Left hindlimb (tissue), 1 donor: ENCODE measurements at regions not wholly inside any gene's neighbourhood (a gene's known extent, or its start where the extent isn't known, plus 50 kb on each side); places are given as distances from the start of the nearest gene placed in this dataset.

Source experiments
- DNase-seq: peaks from one replicate; pipeline ENCODE4 v3.0.0-alpha.2; 2018

GRCh38 chr20:48324744-48325143 is 503.1 kb downstream of the PREX1 start:
- DNase-seq: no peak

GRCh38 chr20:48321271-48321670 is 506.5 kb downstream of the PREX1 start:
- DNase-seq: no peak

GRCh38 chr20:48319943-48320584 is 507.7 kb downstream of the PREX1 start:
- DNase-seq: no peak

GRCh38 chr20:48317578-48317977 is 510.2 kb downstream of the PREX1 start:
- no peak for DNase-seq

GRCh38 chr20:48314925-48315592 is 512.7 kb downstream of the PREX1 start:
- DNase-seq: no peak

GRCh38 chr20:48313324-48313723 is 514.5 kb downstream of the PREX1 start:
- DNase-seq: no peak

- no peak for DNase-seq
Observed at GRCh38 chr20:48311956-48312355, 515.8 kb downstream of the PREX1 start.

GRCh38 chr20:48310305-48310704 is 517.5 kb downstream of the PREX1 start:
- DNase-seq: no peak

GRCh38 chr20:48309293-48309692 is 518.5 kb downstream of the PREX1 start:
- DNase-seq: no peak

GRCh38 chr20:48308882-48309281 is 518.9 kb downstream of the PREX1 start:
- DNase-seq: no peak

- no peak for DNase-seq
Observed at GRCh38 chr20:48308232-48308781, 519.5 kb downstream of the PREX1 start.

GRCh38 chr20:48307277-48307676 is 520.5 kb downstream of the PREX1 start:
- no peak for DNase-seq

GRCh38 chr20:48302844-48303542 is 517.7 kb upstream of the SULF2 start:
- no peak for DNase-seq

- DNase-seq: no peak
Observed at GRCh38 chr20:48302149-48302548, 516.9 kb upstream of the SULF2 start.

GRCh38 chr20:48301189-48301588 is 515.9 kb upstream of the SULF2 start:
- DNase-seq: no peak

- DNase-seq: no peak
Observed at GRCh38 chr20:48300529-48300928, 515.2 kb upstream of the SULF2 start.

- peak; percentile 62 for DNase-seq
Observed at GRCh38 chr20:48298851-48299484, 513.7 kb upstream of the SULF2 start.

GRCh38 chr20:48298433-48298832 is 513.2 kb upstream of the SULF2 start:
- DNase-seq: no peak

GRCh38 chr20:48295966-48296421 is 510.7 kb upstream of the SULF2 start:
- no peak for DNase-seq

- peak; percentile 59 for DNase-seq
Observed at GRCh38 chr20:48295445-48295903, 510.2 kb upstream of the SULF2 start.

- no peak for DNase-seq
Observed at GRCh38 chr20:48294942-48295341, 509.7 kb upstream of the SULF2 start.

GRCh38 chr20:48294196-48294595 is 508.9 kb upstream of the SULF2 start:
- DNase-seq: no peak

GRCh38 chr20:48293671-48294070 is 508.4 kb upstream of the SULF2 start:
- DNase-seq: no peak
